RWPE2 (cell line): ENCODE measurements at regions not wholly inside any gene's neighbourhood (a gene's known extent, or its start where the extent isn't known, plus 50 kb on each side); places are given as distances from the start of the nearest gene placed in this dataset.

ENCODE experiments used
- ATAC-seq: fragments of 200-7000 bp; cut with Tn5 transposase; 3 replicates; pipeline ENCODE4 v1.9.1; 2021; ENCODE audit warnings: low read depth
- DNase-seq: peaks from one replicate; pipeline ENCODE4 v3.0.0-alpha.2; 2020; ENCODE audit warnings: low spot score
- H3K27ac ChIP-seq: fragments of 450-650 bp; 2 replicates; pipeline ENCODE4 v1.5.1; 2017; ENCODE audit warnings: mild to moderate bottlenecking; ENCODE audit not compliant: poor library complexity, severe bottlenecking
- H3K27me3 ChIP-seq: fragments of 250-450 bp; sonication (Bioruptor Pico); 2 replicates; pipeline ENCODE4 v1.5.1; 2021; ENCODE audit warnings: mild to moderate bottlenecking, moderate library complexity; ENCODE audit not compliant: insufficient read depth, poor library complexity, severe bottlenecking
- H3K36me3 ChIP-seq: fragments of 250-450 bp; sonication (Bioruptor Pico); 2 replicates; pipeline ENCODE4 v1.5.1; 2020; ENCODE audit warnings: low read depth, mild to moderate bottlenecking, moderate library complexity
- H3K4me1 ChIP-seq: fragments of 250-450 bp; sonication (Bioruptor Pico); 2 replicates; pipeline ENCODE4 v1.5.1; 2021; ENCODE audit warnings: mild to moderate bottlenecking, moderate library complexity; ENCODE audit not compliant: insufficient read depth, poor library complexity, severe bottlenecking
- H3K4me3 ChIP-seq: fragments of 250-450 bp; sonication (Bioruptor Pico); 2 replicates; pipeline ENCODE4 v1.5.1; 2021; ENCODE audit warnings: mild to moderate bottlenecking, moderate library complexity; ENCODE audit not compliant: severe bottlenecking
- H3K9me3 ChIP-seq: fragments of 250-450 bp; sonication (Bioruptor Pico); 2 replicates; pipeline ENCODE4 v1.5.1; 2021; ENCODE audit warnings: mild to moderate bottlenecking, moderate library complexity; ENCODE audit not compliant: severe bottlenecking
- TF ChIP-seq, protein P1 (sequence below): fragments of 450-650 bp; IDR thresholded peaks from one replicate; pipeline ENCODE4 v1.5.1; 2017; ENCODE audit warnings: mild to moderate bottlenecking, moderate library complexity; ENCODE audit not compliant: poor library complexity, severe bottlenecking

DNA sequence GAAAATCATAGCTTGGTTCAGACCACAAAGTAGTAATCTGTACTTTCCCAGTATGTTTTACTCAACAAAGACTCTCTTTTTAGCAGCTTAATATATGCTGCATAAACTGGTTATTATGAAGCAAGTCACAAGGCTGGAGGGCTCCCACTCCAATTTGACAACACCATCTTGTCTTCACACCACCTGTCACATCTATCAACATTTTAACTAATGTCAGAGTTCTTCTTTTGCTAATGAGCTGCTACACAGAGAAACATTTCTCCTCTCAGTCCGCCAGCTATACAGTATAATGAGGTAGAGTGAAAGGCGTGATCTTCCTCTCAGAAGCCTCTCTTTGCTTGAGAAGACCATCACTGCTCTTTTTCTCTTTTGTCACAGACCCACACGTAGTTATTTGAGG, 230.1 kb downstream of the BARHL2 start:
- Histone ChIP-seq H3K27me3 (no peaks in the 10 kb centered on the region), H3K27ac (no peak overlapping the region), H3K36me3 (no peaks in the 10 kb centered on the region), H3K4me3 (no peak overlapping the region), H3K4me1 (no peaks in the 10 kb centered on the region), H3K9me3 (no peaks in the 10 kb centered on the region)
- TF ChIP-seq, protein P1, sequence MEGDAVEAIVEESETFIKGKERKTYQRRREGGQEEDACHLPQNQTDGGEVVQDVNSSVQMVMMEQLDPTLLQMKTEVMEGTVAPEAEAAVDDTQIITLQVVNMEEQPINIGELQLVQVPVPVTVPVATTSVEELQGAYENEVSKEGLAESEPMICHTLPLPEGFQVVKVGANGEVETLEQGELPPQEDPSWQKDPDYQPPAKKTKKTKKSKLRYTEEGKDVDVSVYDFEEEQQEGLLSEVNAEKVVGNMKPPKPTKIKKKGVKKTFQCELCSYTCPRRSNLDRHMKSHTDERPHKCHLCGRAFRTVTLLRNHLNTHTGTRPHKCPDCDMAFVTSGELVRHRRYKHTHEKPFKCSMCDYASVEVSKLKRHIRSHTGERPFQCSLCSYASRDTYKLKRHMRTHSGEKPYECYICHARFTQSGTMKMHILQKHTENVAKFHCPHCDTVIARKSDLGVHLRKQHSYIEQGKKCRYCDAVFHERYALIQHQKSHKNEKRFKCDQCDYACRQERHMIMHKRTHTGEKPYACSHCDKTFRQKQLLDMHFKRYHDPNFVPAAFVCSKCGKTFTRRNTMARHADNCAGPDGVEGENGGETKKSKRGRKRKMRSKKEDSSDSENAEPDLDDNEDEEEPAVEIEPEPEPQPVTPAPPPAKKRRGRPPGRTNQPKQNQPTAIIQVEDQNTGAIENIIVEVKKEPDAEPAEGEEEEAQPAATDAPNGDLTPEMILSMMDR = no peak
- no peak for ATAC-seq
- DNase-seq = no peak

GRCh38 chr1:90486134-90486824, 230.8 kb downstream of the BARHL2 start:
- Histone ChIP-seq H3K4me1 (no peaks in the 10 kb centered on the region), H3K27ac (no peak overlapping the region), H3K9me3 (no peaks in the 10 kb centered on the region), H3K4me3 (no peak overlapping the region), H3K27me3 (no peaks in the 10 kb centered on the region), H3K36me3 (no peaks in the 10 kb centered on the region)
- DNase-seq (no peak), ATAC-seq (no peak)
- TF ChIP-seq, protein P1 = no peak

- Histone ChIP-seq H3K27me3 (peaks cover 10% of the 10 kb centered on the region), H3K9me3 (no peaks in the 10 kb centered on the region), H3K27ac (no peak overlapping the region), H3K4me3 (no peak overlapping the region), H3K4me1 (no peaks in the 10 kb centered on the region), H3K36me3 (no peaks in the 10 kb centered on the region)
- ATAC-seq = no peak
- TF ChIP-seq, protein P1 = no peak
- no peak for DNase-seq
Measured at GRCh38 chr1:90480271-90480835, 236.7 kb downstream of the BARHL2 start.

- Histone ChIP-seq H3K36me3 (no peaks in the 10 kb centered on the region), H3K9me3 (no peaks in the 10 kb centered on the region), H3K4me1 (no peaks in the 10 kb centered on the region), H3K27ac (no peak overlapping the region), H3K27me3 (peaks cover 14% of the 10 kb centered on the region), H3K4me3 (no peak overlapping the region)
- DNase-seq (no peak), ATAC-seq (no peak)
- TF ChIP-seq, protein P1 = no peak
Measured at GRCh38 chr1:90476994-90477393, 240.1 kb downstream of the BARHL2 start.

DNA sequence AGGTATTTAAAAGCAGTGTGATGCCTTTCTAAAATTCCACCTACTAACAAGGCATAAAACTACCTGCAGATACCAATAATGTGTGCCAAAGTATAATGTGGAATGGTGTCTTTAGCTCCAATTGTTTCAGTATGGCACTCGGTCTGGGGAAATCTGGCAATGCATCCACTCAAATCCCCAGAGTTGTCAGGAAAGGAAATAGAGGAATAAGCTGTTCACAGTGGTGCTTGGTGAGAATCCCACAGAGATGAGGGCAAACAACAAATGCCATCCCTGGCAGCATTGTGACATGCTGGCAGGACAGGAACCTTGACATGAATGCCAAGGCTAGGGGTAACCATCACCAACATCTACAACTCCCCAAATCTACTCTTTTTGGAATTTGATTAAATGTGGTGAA, 240.7 kb downstream of the BARHL2 start:
- Histone ChIP-seq H3K27ac (no peak overlapping the region), H3K27me3 (peaks cover 14% of the 10 kb centered on the region), H3K36me3 (no peaks in the 10 kb centered on the region), H3K4me1 (no peaks in the 10 kb centered on the region), H3K9me3 (no peaks in the 10 kb centered on the region), H3K4me3 (no peak overlapping the region)
- DNase-seq (no peak), ATAC-seq (no peak)
- TF ChIP-seq, protein P1 = no peak
